ENCODE measurements at regions not wholly inside any gene's neighbourhood (a gene's known extent, or its start where the extent isn't known, plus 50 kb on each side); places are given as distances from the start of the nearest gene placed in this dataset.

DNA sequence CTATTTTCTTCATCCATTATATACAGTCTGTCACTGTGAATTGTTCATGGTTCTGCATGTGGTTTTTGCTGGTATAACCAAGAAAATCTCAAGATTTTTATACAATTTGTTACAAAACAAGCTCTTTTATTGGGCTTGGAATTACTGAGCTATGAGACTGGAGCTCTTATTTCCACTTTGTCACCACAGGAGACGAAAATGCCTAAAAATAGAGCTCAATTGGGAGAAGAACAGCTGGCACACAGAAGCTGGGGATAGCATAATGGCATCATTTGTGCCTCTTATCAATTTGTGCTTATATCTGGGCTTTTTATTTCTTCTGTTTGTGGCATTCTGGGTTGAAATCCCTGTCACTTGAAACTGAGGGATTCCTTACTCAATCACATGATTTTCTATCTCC lies 219.1 kb downstream of the CALCRL start:
- TF ChIP-seq, protein P1, sequence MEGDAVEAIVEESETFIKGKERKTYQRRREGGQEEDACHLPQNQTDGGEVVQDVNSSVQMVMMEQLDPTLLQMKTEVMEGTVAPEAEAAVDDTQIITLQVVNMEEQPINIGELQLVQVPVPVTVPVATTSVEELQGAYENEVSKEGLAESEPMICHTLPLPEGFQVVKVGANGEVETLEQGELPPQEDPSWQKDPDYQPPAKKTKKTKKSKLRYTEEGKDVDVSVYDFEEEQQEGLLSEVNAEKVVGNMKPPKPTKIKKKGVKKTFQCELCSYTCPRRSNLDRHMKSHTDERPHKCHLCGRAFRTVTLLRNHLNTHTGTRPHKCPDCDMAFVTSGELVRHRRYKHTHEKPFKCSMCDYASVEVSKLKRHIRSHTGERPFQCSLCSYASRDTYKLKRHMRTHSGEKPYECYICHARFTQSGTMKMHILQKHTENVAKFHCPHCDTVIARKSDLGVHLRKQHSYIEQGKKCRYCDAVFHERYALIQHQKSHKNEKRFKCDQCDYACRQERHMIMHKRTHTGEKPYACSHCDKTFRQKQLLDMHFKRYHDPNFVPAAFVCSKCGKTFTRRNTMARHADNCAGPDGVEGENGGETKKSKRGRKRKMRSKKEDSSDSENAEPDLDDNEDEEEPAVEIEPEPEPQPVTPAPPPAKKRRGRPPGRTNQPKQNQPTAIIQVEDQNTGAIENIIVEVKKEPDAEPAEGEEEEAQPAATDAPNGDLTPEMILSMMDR (conservative IDR thresholded peaks at IDR 0.05), result no peak
- TF ChIP-seq ZFX (IDR thresholded peaks at IDR 0.05), result no peak
